GM13977 (cell line): ENCODE measurements at regions not wholly inside any gene's neighbourhood (a gene's known extent, or its start where the extent isn't known, plus 50 kb on each side); places are given as distances from the start of the nearest gene placed in this dataset.

Experiments used
- DNase-seq: peaks from one replicate; pipeline ENCODE4 v3.0.0; 2012; ENCODE audit warnings: low spot score
- in situ Hi-C: fragments of 300-500 bp; cut with MboI; formaldehyde crosslinking; loops from one replicate; pipeline ENCODE4 v1.12.0; 2022; ENCODE audit warnings: low sequenced_read_pairs, low pct_unique_long_range_greater_than_20kb, mixed read lengths, inconsistent platforms; ENCODE audit not compliant: unreplicated experiment
- TF ChIP-seq, protein P1 (sequence below): IDR thresholded peaks from 2 replicates; pipeline ENCODE4 v1.5.1; 2012; ENCODE audit warnings: mild to moderate bottlenecking, control low read depth; ENCODE audit not compliant: insufficient read depth; ENCODE audit errors: extremely low read depth, missing control alignments

DNA sequence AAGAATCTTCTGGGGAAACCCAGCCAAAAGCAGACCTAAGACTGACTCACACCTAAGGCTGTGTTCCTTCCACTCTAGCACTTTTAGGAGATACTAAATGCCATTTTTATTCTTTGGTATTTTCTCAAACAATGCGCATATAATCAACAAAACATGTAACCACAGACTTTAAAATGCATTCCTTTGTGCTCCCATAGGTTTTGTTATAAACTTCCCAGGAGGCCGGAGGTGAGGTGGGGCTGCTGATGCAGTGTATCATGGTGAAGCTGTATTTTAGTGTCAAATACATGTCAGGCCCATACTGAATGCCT is 155.2 kb downstream of the BTBD3 start:
- TF ChIP-seq, protein P1, sequence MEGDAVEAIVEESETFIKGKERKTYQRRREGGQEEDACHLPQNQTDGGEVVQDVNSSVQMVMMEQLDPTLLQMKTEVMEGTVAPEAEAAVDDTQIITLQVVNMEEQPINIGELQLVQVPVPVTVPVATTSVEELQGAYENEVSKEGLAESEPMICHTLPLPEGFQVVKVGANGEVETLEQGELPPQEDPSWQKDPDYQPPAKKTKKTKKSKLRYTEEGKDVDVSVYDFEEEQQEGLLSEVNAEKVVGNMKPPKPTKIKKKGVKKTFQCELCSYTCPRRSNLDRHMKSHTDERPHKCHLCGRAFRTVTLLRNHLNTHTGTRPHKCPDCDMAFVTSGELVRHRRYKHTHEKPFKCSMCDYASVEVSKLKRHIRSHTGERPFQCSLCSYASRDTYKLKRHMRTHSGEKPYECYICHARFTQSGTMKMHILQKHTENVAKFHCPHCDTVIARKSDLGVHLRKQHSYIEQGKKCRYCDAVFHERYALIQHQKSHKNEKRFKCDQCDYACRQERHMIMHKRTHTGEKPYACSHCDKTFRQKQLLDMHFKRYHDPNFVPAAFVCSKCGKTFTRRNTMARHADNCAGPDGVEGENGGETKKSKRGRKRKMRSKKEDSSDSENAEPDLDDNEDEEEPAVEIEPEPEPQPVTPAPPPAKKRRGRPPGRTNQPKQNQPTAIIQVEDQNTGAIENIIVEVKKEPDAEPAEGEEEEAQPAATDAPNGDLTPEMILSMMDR = no peak
- in situ Hi-C loops = no loop called here
- no peak for DNase-seq

DNA sequence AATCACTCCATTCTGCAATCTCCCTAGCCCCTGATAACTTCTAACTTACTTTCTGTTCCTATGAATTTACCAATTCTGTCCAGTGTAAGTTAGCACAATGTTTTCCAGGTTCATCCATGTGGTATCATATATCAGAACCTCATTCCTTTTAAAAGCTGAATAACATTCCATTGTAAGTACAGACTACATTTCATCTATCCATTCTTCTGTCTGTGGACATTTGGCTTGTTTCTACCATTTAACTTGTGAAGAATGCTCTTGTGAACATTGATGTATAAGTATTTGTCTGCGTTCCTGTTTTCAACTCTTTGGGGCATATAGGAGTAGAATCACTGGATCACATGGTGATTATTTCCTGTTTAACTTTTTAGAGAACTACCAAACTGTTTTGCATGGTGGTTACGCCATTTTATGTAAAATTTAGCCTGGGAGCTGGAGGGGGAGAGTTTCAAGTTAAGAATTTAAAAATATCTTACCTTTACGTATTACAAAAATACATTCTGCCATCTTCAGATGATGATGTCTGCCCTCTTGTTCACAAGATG is 156.5 kb downstream of the BTBD3 start:
- TF ChIP-seq, protein P1 = no peak
- in situ Hi-C loops = no loop called here
- DNase-seq = no peak

DNA sequence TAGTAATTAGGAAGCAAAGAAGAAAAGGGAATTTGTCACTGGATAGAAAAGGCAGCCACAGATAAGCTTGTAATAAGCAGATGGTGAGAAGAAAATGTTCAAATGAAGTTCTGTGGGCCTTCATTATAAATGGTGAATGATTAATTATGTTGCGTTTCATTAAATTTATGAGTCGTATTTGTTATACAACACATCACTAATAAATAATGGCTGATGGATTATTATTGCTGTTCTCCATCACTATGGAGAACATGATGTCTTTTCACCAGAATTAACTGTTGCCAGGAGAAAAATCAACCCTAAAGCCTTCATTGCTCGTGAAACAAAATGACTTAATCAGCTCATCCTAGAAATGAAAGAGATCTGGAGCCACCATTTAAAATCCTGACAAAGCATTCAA is 158.5 kb downstream of the BTBD3 start:
- in situ Hi-C loops = no loop called here
- TF ChIP-seq, protein P1 = no peak
- no peak for DNase-seq

DNA sequence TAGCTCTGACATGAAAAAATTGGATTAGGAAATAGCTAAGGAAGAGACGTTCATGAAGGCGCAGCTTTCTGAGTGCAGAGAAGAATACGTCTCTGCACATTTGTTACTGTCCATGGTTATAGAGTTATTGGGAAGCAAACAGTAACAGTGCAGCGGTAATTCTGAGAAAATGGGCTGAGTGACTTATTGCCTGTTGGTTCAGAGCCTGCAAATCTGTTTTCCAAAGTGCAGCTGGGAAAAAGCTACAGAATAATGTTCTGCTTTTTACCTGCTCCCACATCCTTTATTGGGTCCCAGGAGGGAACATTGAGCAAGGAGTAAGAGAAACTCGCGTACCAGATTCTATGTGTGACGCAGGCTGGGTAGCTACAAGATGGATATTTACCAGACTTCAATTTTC is 160.2 kb downstream of the BTBD3 start:
- TF ChIP-seq, protein P1 = no peak
- in situ Hi-C loops = no loop called here
- no peak for DNase-seq

DNA sequence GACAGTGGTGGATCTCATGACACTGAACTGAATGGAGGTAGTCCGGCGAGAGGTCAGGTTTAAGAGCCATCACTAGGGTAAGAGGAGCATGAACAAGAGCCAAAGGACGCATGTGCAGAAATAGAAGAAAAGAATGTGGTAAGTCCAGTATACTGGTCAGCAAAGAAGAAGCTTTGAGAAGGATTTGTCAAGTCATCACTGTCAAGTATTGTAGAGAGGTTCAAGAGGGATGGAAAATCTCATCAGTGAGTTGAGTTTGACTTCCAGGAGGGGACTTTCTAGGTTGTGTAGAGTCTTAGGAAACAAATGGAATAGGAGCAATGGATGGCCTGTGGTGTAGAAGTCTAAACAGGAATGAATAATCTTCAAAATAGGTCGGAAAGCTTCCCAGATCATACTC is 161.8 kb downstream of the BTBD3 start:
- DNase-seq = no peak
- TF ChIP-seq, protein P1 = no peak
- in situ Hi-C loops = no loop called here

DNA sequence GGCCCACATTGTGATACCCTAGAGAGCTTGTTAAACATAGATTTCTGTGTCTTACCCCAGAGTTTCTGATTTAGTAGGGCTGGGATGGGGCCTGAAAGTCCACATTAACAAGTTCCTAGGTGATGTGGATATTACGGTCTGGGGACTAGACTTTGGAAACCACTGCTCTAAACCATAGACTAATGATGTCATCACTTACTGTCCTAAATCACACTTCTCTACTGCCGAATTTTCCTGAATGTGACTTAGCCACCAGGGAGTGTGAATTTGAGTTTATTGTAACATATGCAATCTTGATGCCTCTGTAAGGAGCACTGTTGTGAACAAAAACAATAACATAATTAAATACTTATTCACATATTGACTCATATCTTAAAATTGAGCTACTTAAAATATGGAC is 165.6 kb downstream of the BTBD3 start:
- in situ Hi-C loops = no loop called here
- DNase-seq = no peak

More for the DNA sequence above, 165.6 kb downstream of the BTBD3 start:
- TF ChIP-seq, protein P1 = no peak
